Natural killer cell (primary cell): ENCODE measurements at regions not wholly inside any gene's neighbourhood (a gene's known extent, or its start where the extent isn't known, plus 50 kb on each side); places are given as distances from the start of the nearest gene placed in this dataset.

Experiments used
- ATAC-seq, 3 donors: fragments of 150-1000 bp in 2 of 3; fragments of 200-7000 bp in 1 of 3; cut with Tn5 transposase; 1 replicate in 1 of 3; 2 replicates in 2 of 3; pipeline ENCODE4 v1.10.0; 2021; ENCODE audit warnings: mild to moderate bottlenecking in 2 of 3, moderate library complexity in 2 of 3
- DNase-seq, 2 donors: peaks; one replicate each; pipeline versions ENCODE4 v3.0.0 to v3.0.0-alpha.2; 2013 to 2021; ENCODE audit warnings: mixed read lengths in 1 of 2
- H3K27ac ChIP-seq: one replicate; pipeline ENCODE4 v1.5.1; 2013; ENCODE audit warnings: mild to moderate bottlenecking, low read length
- H3K27me3 ChIP-seq: one replicate; pipeline ENCODE4 v1.6.1; 2013; ENCODE audit warnings: low read length; ENCODE audit not compliant: control insufficient read depth, insufficient read depth
- H3K36me3 ChIP-seq: one replicate; pipeline ENCODE4 v1.6.1; 2013; ENCODE audit warnings: low read length; ENCODE audit not compliant: control insufficient read depth, insufficient read depth
- H3K4me1 ChIP-seq: one replicate; pipeline ENCODE4 v1.6.1; 2013; ENCODE audit warnings: low read length; ENCODE audit not compliant: control insufficient read depth, insufficient read depth
- H3K4me3 ChIP-seq: one replicate; pipeline ENCODE4 v1.5.1; 2013; ENCODE audit warnings: low read length
- H3K9me3 ChIP-seq: one replicate; pipeline ENCODE4 v1.6.1; 2013; ENCODE audit warnings: low read length; ENCODE audit not compliant: control insufficient read depth, insufficient read depth
- H3K27ac Mint-ChIP-seq, 2 donors: one replicate each; pipeline ENCODE4 v1.8.0; 2022; ENCODE audit warnings: mild to moderate bottlenecking in 2 of 2, mixed read lengths in 2 of 2, moderate library complexity in 1 of 2
- H3K27me3 Mint-ChIP-seq, 2 donors: one replicate each; pipeline ENCODE4 v1.8.0; 2022; ENCODE audit warnings: low read depth in 2 of 2, mixed read lengths in 2 of 2
- H3K36me3 Mint-ChIP-seq: one replicate; pipeline ENCODE4 v1.8.0; 2022; ENCODE audit warnings: mixed read lengths
- H3K4me1 Mint-ChIP-seq, 2 donors: one replicate each; pipeline ENCODE4 v1.8.0; 2022; ENCODE audit warnings: mixed read lengths in 2 of 2
- H3K4me3 Mint-ChIP-seq: one replicate; pipeline ENCODE4 v1.8.0; 2022; ENCODE audit warnings: mild to moderate bottlenecking, moderate library complexity, mixed read lengths
- H3K9me3 Mint-ChIP-seq, 2 donors: one replicate each; pipeline ENCODE4 v1.8.0; 2022; ENCODE audit warnings: mixed read lengths in 2 of 2
- whole genome bisulfite sequencing: methylation state at CpG from one replicate; pipeline ENCODE4 v1.1.7; 2013; ENCODE audit warnings: missing lambda C conversion rate; ENCODE audit not compliant: insufficient coverage; 5-methylcytosine and 5-hydroxymethylcytosine counted together
- intact Hi-C: fragments of 100-400 bp; cut with micrococcal nuclease; formaldehyde crosslinking; loops from one replicate; pipeline ENCODE4 v1.14.2; 2022
- TF ChIP-seq, protein P1 (sequence below): fragments of 200-600 bp; IDR thresholded peaks from one replicate; pipeline ENCODE4 v1.8.0; 2022; ENCODE audit warnings: antibody characterized with exemption

DNA sequence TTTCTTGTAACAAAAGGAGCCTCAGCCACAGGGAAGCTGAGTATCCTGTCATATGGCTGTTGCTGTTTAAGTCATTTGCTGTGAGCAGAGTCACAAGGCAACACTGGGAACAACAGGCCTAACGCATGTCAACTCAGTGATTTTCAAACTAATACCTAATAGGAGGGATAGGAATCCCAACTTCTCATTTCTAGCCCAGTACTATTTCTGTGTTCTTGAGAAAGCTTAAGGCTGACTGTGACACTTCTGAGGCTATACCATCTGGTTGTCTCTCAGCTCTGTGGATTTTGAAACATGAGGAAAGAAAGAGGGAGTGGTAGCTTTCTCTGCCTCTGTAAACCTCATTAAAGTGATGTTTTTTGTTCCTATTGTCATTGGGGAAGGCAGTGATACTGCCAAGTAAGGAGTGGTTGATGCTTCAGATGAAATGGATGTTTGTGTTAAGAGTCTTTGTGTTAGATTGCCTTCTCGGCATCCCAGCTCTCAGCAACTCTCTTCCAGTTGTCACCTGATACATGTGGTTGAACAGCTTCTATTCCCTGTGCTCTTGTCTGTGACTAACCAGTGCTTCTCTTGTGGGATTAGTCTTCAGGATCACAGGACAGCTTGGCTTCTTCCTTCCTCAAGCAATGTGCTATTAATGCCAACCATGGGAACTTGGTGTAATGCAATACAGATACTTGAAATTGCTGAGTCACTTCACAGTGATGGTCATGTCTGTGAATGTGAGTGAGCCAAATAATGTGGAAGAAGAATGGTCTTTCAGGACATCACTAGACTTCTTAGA, 166.8 kb upstream of the IVNS1ABP start:
- no peaks in the 10 kb centered on the region for H3K36me3 Mint-ChIP-seq
- no peaks in the 10 kb centered on the region for H3K36me3 ChIP-seq
- no peaks in the 10 kb centered on the region for H3K4me1 ChIP-seq
- intact Hi-C loops, result no loop called here
- no peak overlapping the region for H3K27ac ChIP-seq
- TF ChIP-seq, protein P1, sequence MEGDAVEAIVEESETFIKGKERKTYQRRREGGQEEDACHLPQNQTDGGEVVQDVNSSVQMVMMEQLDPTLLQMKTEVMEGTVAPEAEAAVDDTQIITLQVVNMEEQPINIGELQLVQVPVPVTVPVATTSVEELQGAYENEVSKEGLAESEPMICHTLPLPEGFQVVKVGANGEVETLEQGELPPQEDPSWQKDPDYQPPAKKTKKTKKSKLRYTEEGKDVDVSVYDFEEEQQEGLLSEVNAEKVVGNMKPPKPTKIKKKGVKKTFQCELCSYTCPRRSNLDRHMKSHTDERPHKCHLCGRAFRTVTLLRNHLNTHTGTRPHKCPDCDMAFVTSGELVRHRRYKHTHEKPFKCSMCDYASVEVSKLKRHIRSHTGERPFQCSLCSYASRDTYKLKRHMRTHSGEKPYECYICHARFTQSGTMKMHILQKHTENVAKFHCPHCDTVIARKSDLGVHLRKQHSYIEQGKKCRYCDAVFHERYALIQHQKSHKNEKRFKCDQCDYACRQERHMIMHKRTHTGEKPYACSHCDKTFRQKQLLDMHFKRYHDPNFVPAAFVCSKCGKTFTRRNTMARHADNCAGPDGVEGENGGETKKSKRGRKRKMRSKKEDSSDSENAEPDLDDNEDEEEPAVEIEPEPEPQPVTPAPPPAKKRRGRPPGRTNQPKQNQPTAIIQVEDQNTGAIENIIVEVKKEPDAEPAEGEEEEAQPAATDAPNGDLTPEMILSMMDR, result no peak
- H3K27ac Mint-ChIP-seq, result no peak overlapping the region
- DNase-seq, result no peak
- ATAC-seq, result no peak
- no peak overlapping the region for H3K4me3 ChIP-seq
- 100% methylated on average over 1 of the region's 2 CpGs for WGBS
- H3K9me3 Mint-ChIP-seq, result no peaks in the 10 kb centered on the region
- H3K27me3 Mint-ChIP-seq, result no peaks in the 10 kb centered on the region
- H3K4me1 Mint-ChIP-seq, result no peaks in the 10 kb centered on the region
- H3K4me3 Mint-ChIP-seq, result no peak overlapping the region
- no peaks in the 10 kb centered on the region for H3K9me3 ChIP-seq
- no peaks in the 10 kb centered on the region for H3K27me3 ChIP-seq

DNA sequence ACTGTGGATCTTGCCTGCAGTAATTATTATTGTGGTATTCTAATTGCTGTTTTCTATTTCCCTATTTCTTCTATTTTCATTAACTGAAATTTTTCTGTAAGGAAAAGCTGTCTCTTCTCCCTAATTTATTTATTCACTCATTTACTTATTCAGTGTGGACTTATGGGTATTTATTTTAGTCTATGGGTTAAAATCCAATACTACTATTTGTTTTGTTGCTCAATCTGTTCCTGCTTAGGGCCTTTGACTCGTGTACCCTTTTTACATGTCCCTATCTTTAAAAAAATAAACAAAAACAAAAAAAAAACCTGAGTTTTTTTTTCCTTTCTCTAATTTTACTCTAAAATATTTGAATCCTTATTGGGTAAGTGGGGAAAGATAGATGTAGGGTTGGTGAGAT, 166.2 kb upstream of the IVNS1ABP start:
- Histone ChIP-seq H3K4me1 (no peaks in the 10 kb centered on the region), H3K36me3 (no peaks in the 10 kb centered on the region), H3K4me3 (no peak overlapping the region), H3K9me3 (no peaks in the 10 kb centered on the region), H3K27me3 (no peaks in the 10 kb centered on the region), H3K27ac (no peak overlapping the region)
- H3K27ac Mint-ChIP-seq, result no peak overlapping the region
- H3K27me3 Mint-ChIP-seq, result no peaks in the 10 kb centered on the region
- DNase-seq, result no peak
- no peaks in the 10 kb centered on the region for H3K36me3 Mint-ChIP-seq
- no peak for ATAC-seq
- no peaks in the 10 kb centered on the region for H3K4me1 Mint-ChIP-seq
- no CpG with 5 or more reads among the region's 1 CpG for WGBS
- intact Hi-C loops, result no loop called here
- no peaks in the 10 kb centered on the region for H3K9me3 Mint-ChIP-seq
- TF ChIP-seq, protein P1, result no peak
- no peak overlapping the region for H3K4me3 Mint-ChIP-seq

GRCh38 chr1:185480545-185480944, 163.5 kb upstream of the IVNS1ABP start:
- Histone ChIP-seq H3K27me3 (no peaks in the 10 kb centered on the region), H3K4me1 (no peaks in the 10 kb centered on the region), H3K27ac (no peak overlapping the region), H3K9me3 (no peaks in the 10 kb centered on the region), H3K36me3 (no peaks in the 10 kb centered on the region), H3K4me3 (no peak overlapping the region)
- intact Hi-C loops, result no loop called here
- ATAC-seq (no peak), DNase-seq (no peak)
- H3K27me3 Mint-ChIP-seq, result no peaks in the 10 kb centered on the region
- no peak overlapping the region for H3K27ac Mint-ChIP-seq
- H3K9me3 Mint-ChIP-seq, result no peaks in the 10 kb centered on the region
- TF ChIP-seq, protein P1, result no peak
- WGBS, result 81% methylated on average over 2 of the region's 2 CpGs
- no peaks in the 10 kb centered on the region for H3K36me3 Mint-ChIP-seq
- H3K4me1 Mint-ChIP-seq, result no peaks in the 10 kb centered on the region
- no peak overlapping the region for H3K4me3 Mint-ChIP-seq

GRCh38 chr1:185479796-185480195, 162.8 kb upstream of the IVNS1ABP start:
- 97% methylated on average over 5 of the region's 5 CpGs for WGBS
- H3K27ac Mint-ChIP-seq, result no peak overlapping the region
- no peak overlapping the region for H3K27ac ChIP-seq

More at GRCh38 chr1:185479796-185480195, 162.8 kb upstream of the IVNS1ABP start:
- Mint-ChIP-seq H3K4me3 (no peak overlapping the region), H3K4me1 (peaks cover 3% of the 10 kb centered on the region in 2 donors), H3K27me3 (no peaks in the 10 kb centered on the region), H3K36me3 (no peaks in the 10 kb centered on the region), H3K9me3 (no peaks in the 10 kb centered on the region)
- DNase-seq (no peak), ATAC-seq (no peak)
- intact Hi-C loops, result no loop called here
- Histone ChIP-seq H3K27me3 (no peaks in the 10 kb centered on the region), H3K9me3 (no peaks in the 10 kb centered on the region), H3K4me1 (no peaks in the 10 kb centered on the region), H3K4me3 (no peak overlapping the region), H3K36me3 (no peaks in the 10 kb centered on the region)
- TF ChIP-seq, protein P1, result no peak
